K562 (cell line): ENCODE measurements at regions not wholly inside any gene's neighbourhood (a gene's known extent, or its start where the extent isn't known, plus 50 kb on each side); places are given as distances from the start of the nearest gene placed in this dataset.
A peak's percentile ranks its signal among the peaks of the same experiment; 100 is the strongest.

Source experiments
- HMG20B ChIP-seq: fragments of 250-450 bp; sonication (Bioruptor Pico); IDR thresholded peaks from 2 replicates; pipeline ENCODE4 v1.5.0; 2021; ENCODE audit warnings: mild to moderate bottlenecking
- HMGN3 ChIP-seq: IDR thresholded peaks from 2 replicates; pipeline ENCODE4 v1.6.1; 2011; ENCODE audit warnings: borderline replicate concordance, low read depth, mild to moderate bottlenecking, mixed read lengths, low read length; ENCODE audit not compliant: insufficient read length; ENCODE audit errors: extremely low read depth
- MEIS2 ChIP-seq: fragments of 450-650 bp; IDR thresholded peaks from 2 replicates; pipeline ENCODE4 v1.6.1; 2014; ENCODE audit warnings: mild to moderate bottlenecking; ENCODE audit not compliant: partially characterized antibody
- NCOA4 ChIP-seq: fragments of 450-650 bp; IDR thresholded peaks from 2 replicates; pipeline ENCODE4 v1.6.1; 2018; ENCODE audit warnings: mild to moderate bottlenecking; ENCODE audit not compliant: partially characterized antibody
- PYGO2 ChIP-seq: fragments of 450-650 bp; IDR thresholded peaks from 2 replicates; pipeline ENCODE4 v1.6.1; 2016; ENCODE audit warnings: mild to moderate bottlenecking, missing genetic modification characterization, moderate library complexity, missing compliant biosample characterization
- RBFOX2 ChIP-seq: fragments of 200-400 bp; formaldehyde crosslinking; IDR thresholded peaks from 2 replicates; pipeline ENCODE4 v1.6.1; 2017; ENCODE audit warnings: low read depth, mild to moderate bottlenecking, low read length, moderate library complexity
- U2AF1 ChIP-seq: fragments of 200-400 bp; formaldehyde crosslinking; optimal IDR thresholded peaks from 2 replicates; pipeline ENCODE3; 2017; ENCODE audit warnings: mild to moderate bottlenecking, low read depth, low read length, moderate library complexity
- YBX1 ChIP-seq: fragments of 450-650 bp; IDR thresholded peaks from 2 replicates; pipeline ENCODE4 v1.7.1; 2016; ENCODE audit warnings: mild to moderate bottlenecking
- YY1 ChIP-seq, 3 experiments: IDR thresholded peaks; 2 replicates each; pipeline ENCODE4 v1.6.1; 2011; ENCODE audit warnings: low read length in 2 of 3, mild to moderate bottlenecking in 2 of 3, moderate library complexity in 2 of 3, borderline replicate concordance in 1 of 3, control low read depth in 1 of 3, low read depth in 1 of 3; ENCODE audit not compliant: insufficient read depth in 3 of 3, insufficient replicate concordance in 2 of 3, control insufficient read depth in 1 of 3, insufficient read length in 1 of 3; ENCODE audit errors: extremely low read depth in 1 of 3
- ZBTB17 ChIP-seq: fragments of 450-650 bp; formaldehyde crosslinking; IDR thresholded peaks from 2 replicates; pipeline ENCODE4 v1.4.0; 2020; ENCODE audit warnings: mild to moderate bottlenecking
- ZNF41 ChIP-seq: fragments of 250-450 bp; sonication (Bioruptor Pico); conservative IDR thresholded peaks from 2 replicates; pipeline ENCODE4 v1.4.0; 2020; ENCODE audit warnings: mild to moderate bottlenecking
- ZNF644 ChIP-seq: fragments of 200-800 bp; sonication (Bioruptor generic); IDR thresholded peaks from 2 replicates; pipeline ENCODE4 v1.6.1; 2016; ENCODE audit warnings: low read depth, missing genetic modification characterization, missing compliant biosample characterization
- ZNF695 ChIP-seq: fragments of 450-650 bp; formaldehyde crosslinking; IDR thresholded peaks from 2 replicates; pipeline ENCODE4 v1.4.0; 2020; ENCODE audit warnings: mild to moderate bottlenecking, moderate library complexity
- ZNF77 ChIP-seq: fragments of 250-450 bp; sonication (Bioruptor Pico); IDR thresholded peaks from 2 replicates; pipeline ENCODE4 v1.5.0; 2020
- ZNF830 ChIP-seq: fragments of 250-450 bp; sonication (Bioruptor Pico); IDR thresholded peaks from 2 replicates; pipeline ENCODE4 v1.5.0; 2021; ENCODE audit warnings: mild to moderate bottlenecking
- TF ChIP-seq, protein P1 (sequence below): fragments of 250-450 bp; sonication (Bioruptor Pico); IDR thresholded peaks from 2 replicates; pipeline ENCODE4 v1.8.0; 2022; ENCODE audit warnings: moderate library complexity, mild to moderate bottlenecking, inconsistent platforms
- TF ChIP-seq, protein P2 (sequence below): fragments of 200-800 bp; sonication (Bioruptor generic); IDR thresholded peaks from 2 replicates; pipeline ENCODE4 v1.6.1; 2017; ENCODE audit warnings: missing genetic modification characterization, missing compliant biosample characterization
- TF ChIP-seq, protein P3 (sequence below): fragments of 250-450 bp; sonication (Bioruptor Pico); IDR thresholded peaks from 2 replicates; pipeline ENCODE4 v1.6.1; 2021; ENCODE audit warnings: mild to moderate bottlenecking
- TF ChIP-seq, protein P4 (sequence below), 2 experiments: fragments of 450-650 bp; IDR thresholded peaks; 2 replicates each; pipeline ENCODE4 v1.6.1; 2016; ENCODE audit warnings: mild to moderate bottlenecking in 2 of 2, borderline replicate concordance in 1 of 2, low read depth in 1 of 2, moderate library complexity in 1 of 2

DNA sequence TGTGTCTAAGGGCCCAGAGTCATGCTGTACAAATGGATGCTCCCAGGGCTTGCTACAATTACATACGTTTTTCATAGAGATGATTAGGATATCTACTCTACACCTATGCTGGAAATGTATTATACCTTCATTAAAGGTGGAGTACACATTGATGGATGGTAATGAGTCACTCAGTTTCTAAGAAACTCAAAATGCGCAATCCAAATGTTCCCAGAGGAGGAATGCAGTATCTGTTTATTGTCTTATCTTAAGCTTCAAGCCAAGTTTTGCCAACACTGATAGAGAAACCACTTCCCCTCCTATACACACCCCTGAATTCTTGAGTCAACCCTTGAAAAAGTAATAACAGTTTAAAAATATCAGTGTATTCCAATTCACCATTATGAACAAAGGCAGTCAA, 266.6 kb upstream of the FAR2 start (continued):
- TF ChIP-seq ZBTB17 (CRISPR knock-in tag) (no peak), HMG20B (no peak), MEIS2 (peak; percentile 73), YY1 (IDR thresholded peaks at IDR 0.05; ENCODE audit: borderline replicate concordance in 1 of 3, control insufficient read depth in 1 of 3, extremely low read depth in 1 of 3, insufficient read depth in 3 of 3, insufficient read length in 1 of 3, insufficient replicate concordance in 2 of 3, low read depth in 1 of 3, low read length in 2 of 3) (no peak), ZNF77 (CRISPR knock-in tag) (no peak), PYGO2 (no peak), HMGN3 (no peak), U2AF1 (no peak), ZNF830 (CRISPR knock-in tag) (no peak), NCOA4 (no peak), RBFOX2 (no peak), YBX1 (no peak), ZNF41 (no peak), ZNF644 (tag) (no peak), ZNF695 (CRISPR knock-in tag) (no peak)
- TF ChIP-seq, protein P1, sequence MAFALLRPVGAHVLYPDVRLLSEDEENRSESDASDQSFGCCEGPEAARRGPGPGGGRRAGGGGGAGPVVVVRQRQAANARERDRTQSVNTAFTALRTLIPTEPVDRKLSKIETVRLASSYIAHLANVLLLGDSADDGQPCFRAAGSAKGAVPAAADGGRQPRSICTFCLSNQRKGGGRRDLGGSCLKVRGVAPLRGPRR (CRISPR knock-in tag): no peak
- TF ChIP-seq, protein P2, sequence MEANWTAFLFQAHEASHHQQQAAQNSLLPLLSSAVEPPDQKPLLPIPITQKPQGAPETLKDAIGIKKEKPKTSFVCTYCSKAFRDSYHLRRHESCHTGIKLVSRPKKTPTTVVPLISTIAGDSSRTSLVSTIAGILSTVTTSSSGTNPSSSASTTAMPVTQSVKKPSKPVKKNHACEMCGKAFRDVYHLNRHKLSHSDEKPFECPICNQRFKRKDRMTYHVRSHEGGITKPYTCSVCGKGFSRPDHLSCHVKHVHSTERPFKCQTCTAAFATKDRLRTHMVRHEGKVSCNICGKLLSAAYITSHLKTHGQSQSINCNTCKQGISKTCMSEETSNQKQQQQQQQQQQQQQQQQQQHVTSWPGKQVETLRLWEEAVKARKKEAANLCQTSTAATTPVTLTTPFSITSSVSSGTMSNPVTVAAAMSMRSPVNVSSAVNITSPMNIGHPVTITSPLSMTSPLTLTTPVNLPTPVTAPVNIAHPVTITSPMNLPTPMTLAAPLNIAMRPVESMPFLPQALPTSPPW: peak; percentile 11; the same call in 1 of the 2 replicates
- TF ChIP-seq, protein P3, sequence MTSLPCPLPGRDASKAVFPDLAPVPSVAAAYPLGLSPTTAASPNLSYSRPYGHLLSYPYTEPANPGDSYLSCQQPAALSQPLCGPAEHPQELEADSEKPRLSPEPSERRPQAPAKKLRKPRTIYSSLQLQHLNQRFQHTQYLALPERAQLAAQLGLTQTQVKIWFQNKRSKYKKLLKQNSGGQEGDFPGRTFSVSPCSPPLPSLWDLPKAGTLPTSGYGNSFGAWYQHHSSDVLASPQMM (CRISPR knock-in tag): no peak
- TF ChIP-seq, protein P4, sequence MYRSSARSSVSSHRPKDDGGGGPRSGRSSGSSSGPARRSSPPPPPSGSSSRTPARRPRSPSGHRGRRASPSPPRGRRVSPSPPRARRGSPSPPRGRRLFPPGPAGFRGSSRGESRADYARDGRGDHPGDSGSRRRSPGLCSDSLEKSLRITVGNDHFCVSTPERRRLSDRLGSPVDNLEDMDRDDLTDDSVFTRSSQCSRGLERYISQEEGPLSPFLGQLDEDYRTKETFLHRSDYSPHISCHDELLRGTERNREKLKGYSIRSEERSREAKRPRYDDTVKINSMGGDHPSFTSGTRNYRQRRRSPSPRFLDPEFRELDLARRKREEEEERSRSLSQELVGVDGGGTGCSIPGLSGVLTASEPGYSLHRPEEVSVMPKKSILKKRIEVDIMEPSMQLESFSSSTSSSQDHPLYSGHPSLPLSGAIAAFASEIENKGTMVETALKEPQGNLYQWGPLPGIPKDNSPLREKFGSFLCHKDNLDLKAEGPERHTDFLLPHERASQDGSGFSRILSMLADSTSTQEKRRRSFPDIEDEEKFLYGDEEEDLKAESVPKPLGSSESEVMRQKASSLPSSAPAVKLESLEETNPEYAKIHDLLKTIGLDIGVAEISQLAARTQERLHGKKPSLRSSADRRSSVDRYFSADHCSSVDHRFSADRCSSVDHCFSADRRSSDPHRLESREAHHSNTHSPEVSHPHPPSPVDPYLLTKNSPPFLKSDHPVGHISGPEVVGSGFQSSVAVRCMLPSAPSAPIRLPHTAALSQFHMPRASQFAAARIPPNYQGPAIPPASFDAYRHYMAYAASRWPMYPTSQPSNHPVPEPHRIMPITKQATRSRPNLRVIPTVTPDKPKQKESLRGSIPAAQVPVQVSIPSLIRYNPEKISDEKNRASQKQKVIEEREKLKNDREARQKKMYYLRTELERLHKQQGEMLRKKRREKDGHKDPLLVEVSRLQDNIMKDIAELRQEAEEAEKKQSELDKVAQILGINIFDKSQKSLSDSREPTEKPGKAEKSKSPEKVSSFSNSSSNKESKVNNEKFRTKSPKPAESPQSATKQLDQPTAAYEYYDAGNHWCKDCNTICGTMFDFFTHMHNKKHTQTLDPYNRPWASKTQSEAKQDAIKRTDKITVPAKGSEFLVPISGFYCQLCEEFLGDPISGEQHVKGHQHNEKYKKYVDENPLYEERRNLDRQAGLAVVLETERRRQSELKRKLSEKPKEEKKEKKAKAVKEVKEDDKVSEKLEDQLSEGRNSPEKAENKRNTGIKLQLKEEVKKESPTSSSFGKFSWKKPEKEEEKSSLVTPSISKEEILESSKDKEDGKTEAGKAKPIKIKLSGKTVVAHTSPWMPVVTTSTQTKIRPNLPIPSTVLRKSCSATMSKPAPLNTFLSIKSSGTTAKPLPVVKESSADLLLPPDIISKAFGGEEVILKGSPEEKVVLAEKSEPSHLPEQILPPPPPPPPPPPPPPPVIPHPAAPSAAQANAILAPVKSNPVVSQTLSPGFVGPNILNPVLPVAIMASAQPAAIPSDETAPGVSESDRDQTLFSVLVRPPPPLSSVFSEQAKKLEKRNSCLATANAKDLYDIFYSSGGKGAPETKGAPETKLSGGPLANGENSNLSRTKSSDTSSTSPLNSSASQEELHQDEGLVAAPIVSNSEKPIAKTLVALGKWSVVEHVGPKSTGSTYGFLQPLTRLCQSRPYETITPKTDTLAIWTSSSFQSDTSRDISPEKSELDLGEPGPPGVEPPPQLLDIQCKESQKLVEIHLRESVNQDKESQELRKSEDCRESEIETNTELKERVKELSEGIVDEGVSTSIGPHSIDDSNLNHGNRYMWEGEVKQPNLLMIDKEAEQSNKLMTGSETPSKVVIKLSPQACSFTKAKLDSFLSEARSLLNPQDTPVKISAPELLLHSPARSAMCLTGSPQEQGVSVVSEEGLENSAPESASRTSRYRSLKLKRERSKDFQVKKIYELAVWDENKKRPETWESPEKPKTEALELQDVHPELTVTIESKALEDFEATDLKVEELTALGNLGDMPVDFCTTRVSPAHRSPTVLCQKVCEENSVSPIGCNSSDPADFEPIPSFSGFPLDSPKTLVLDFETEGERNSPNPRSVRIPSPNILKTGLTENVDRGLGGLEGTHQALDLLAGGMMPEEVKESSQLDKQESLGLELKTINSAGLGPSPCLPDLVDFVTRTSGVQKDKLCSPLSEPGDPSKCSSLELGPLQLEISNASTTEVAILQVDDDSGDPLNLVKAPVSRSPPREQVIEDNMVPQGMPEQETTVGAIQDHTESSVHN (IDR thresholded peaks at IDR 0.05; ENCODE audit: borderline replicate concordance in 1 of 2, low read depth in 1 of 2): no peak
